HG03103 (cell line): ENCODE measurements at regions not wholly inside any gene's neighbourhood (a gene's known extent, or its start where the extent isn't known, plus 50 kb on each side); places are given as distances from the start of the nearest gene placed in this dataset.

ENCODE experiments used
- ATAC-seq: cut with Tn5 transposase; IDR thresholded peaks from one replicate; pipeline ENCODE4 v1.9.1; 2021; ENCODE audit warnings: low read depth; ENCODE audit not compliant: unreplicated experiment

DNA sequence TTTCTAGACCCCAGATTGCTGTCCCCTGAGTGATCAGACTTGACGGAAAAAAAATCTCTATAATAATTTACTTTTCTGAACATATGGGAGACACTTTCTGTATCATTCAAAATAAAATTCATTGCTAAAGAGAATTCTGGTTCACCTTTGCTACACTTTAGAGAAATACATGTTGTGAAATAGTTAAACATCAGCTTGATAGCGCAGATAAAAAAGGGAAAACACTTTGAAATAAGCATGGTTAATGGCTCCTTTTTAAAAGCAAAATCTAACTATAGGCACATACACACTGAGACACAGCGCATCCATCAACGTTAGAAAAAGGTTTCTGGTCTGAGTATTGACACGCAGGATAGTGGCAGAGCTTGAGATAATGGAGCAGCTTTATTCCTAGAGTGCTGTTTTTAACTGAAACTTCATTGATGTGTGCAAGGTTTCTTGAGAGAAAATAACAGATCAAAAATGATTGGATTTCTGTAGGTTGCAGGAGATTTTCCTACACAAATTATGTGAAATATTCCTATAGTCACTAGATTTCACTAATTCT is 341.2 kb downstream of the MZT1 start:
- no peak for ATAC-seq

DNA sequence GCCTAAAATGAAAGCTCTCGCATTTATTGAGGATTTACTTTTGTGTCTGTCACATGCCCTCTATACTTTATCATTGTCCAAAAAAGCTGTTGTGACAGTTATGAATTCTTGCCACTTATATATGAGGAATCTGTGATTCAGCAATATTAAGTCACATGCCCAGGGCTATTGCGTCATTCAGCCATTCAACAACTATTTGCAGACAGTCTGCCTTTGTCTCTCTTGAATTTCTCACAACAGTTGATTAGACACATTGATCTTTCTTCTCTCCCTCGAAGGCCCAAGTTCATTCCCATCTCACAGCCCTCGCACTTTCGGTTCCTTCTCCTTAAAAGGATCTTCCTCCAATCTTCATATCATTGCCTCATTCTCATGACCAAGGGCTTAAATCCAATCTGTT is 342.6 kb downstream of the MZT1 start:
- ATAC-seq, result no peak

DNA sequence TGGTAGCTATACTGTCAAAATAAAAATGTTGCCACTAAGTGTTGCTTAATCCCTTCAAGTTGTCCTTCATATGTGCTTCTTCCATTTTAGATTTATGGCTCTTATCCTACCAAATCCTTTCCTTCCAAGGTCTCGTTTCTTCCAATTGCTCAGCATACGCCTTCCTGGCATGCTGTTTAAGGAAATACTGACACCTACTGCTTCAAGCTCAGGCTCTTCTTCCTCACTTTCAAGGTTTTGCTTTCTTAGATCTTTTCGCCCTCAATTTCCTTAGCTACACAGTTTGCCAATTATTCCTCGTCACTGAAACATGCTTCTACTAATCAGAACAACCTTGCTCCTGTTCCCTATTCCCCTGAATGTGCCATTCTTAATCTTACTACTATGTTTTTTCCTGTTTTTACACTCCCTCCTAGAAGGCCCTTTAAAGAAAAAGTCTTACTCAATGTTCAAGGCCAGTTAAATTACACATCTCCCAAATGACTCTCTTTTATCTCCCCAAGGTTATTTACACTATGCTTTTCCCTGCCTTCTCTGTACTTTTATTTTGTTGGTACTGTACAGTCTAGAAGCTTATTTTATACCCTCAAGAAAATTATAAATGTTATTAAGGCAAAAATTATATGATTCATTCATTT is 343.1 kb downstream of the MZT1 start:
- no peak for ATAC-seq

DNA sequence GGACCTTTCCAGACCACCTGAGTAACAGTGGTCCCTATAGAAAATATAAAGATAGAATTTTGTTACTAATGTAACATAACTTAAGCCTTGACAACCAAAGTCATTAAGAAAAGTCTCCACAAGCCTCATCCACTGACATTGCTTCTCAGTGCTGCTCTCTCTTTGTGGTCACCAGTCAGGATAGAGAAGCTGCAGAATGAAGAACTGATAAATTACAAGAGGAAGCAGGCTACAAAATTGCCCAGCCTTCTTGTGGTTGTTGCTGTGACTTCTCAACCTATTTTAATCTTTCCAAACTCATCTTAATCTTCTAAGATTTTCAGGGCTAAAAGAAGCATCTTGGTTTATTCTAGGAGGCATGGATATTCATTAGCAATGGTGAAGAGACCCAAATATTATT is 343.8 kb downstream of the MZT1 start:
- ATAC-seq, result no peak

DNA sequence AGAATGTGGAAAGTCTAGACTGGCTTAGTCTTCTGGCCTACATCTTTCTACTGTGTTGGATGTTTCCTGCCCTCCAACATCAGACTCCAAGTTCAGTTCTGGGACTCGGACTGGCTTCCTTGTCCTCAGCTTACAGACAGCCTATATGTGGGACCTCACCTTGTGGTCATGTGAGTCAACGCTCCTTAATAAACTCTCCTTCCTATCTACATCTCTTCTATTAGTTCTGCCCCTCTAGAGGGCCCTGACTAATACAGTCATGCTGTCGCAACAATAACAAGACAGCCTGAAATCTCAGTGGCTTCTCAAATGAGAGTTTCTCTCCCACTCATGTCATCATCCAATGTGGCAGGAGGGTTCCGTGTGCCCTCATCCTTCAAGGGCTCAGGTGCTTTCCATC is 347.8 kb downstream of the MZT1 start:
- no peak for ATAC-seq

DNA sequence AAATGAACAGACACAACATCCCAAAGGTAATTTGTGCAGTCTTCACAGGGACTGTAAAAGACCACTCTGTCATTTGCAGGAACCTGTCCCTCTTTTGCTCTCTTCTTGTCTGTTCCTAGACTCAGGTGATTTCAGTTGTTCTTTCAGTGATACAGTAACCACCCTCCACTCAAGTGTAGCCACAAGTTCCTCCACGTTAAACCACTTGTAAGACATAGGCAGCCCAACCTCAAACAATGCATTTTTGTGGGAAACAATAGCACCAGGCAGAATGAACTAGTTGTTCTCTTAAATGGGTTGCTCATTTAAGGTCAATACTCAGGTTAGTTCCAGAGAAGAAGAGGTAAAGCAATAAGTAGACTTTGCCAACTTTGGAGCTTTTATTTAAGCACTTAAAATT is 359.4 kb downstream of the MZT1 start:
- no peak for ATAC-seq

DNA sequence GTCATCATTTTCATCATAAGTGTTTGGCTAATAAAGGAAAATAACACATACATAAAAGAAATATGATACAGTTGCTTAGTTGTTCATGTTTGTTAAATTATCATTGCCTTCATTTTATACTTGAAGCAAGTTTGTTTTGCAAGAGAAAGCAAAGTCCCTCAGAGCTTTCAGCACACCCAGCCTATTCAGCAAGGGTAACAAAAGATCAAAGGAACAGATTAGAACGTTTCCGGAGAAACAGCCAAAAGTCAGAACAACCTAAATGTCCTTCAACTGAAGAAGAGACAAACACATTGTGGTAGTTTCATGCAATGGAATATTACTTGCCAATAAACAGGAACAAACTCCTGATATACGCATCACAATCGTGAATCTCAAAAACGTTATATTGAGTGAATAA is 380.7 kb downstream of the MZT1 start:
- no peak for ATAC-seq

DNA sequence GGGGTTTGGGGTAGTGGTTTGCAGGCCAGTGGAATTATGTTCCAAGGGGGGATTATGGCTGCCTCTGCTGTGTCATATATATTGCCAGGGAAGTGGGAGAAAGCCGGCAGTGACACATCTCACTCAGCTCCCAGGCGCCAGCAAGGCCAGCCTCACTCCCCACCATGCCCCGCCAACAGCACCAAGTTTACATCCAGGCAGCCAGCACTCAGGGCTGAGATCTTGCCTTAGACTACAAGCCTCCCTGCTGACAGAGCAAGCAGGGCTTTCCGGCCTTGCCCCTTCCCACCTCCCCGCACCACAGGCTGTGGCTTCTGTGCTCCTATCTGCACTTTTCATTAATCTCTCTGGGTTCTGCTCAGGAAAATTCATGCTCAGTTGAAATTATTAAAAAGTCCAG is 385.1 kb downstream of the MZT1 start:
- ATAC-seq, result no peak

DNA sequence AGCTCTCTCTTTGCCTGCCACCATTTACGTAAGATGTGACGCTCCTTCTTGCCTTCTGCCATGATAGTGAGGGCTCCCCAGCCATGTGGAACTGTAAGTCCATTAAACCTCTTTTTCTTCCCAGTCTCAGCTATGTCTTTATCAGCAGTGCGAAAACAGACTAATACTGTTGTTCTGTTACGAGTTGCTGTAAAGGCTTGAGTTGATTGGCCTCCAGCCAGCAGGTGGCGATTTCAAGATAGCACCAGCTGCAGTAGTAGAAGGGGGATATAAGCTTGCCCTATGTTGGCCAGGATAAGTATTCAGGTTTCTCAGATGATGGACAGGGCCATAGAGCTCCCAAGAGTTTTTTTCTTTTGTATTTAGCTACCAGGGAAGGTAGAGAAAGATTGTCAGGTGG is 385.5 kb downstream of the MZT1 start:
- no peak for ATAC-seq

DNA sequence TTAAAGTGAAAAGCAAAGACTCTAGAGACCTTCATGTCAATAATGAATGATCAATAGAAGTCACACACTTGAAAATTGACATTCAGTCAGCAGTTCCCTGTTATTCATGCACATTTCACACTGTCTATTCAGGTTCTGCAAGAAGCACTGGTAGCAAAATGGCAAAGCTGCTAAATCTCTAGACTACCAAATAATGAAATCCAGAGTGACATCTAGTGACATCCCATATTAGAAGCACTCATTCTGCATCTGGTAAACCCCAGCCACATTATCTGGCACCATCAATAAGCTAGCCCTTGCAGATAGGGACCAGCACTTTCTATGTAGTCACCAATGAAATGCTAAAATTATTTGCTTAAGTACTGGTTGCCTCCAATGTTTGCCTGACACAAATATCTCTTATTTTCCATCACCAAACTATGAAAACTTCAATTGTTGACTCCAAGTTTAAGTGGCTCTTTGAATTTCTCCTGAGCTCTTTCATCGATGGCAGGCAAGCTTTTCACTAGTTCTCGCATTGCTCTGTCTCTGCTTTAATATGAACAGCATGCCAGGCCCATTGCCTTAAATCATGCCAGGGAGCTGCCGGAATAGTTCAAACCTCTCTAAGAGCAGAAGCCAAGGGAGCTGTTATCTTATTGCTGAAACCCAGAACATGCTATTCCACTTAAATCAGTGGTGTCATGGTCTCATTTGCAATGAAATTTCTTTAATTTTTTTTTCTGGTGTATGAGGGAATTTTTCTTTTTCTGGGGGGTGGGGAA is 409.9 kb downstream of the MZT1 start:
- ATAC-seq, result no peak

DNA sequence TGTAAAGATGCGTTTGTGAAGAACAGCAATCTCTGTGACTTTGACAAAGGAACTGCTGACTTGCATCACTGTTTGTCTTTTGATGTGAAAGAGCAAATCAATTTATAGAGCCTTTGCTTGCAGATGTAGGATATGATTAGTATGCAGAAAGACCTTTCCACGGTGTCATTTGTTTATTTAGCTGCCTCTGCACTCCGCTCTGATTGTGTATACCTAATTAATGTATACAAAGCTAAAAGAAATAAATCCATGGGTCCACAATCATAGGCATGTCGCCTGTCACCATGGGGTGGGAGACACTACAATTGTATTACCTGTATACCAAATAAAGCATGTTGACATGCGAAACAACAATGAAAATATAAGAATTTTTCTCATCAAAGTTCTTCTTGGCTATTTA is 410.7 kb downstream of the MZT1 start:
- ATAC-seq, result no peak

DNA sequence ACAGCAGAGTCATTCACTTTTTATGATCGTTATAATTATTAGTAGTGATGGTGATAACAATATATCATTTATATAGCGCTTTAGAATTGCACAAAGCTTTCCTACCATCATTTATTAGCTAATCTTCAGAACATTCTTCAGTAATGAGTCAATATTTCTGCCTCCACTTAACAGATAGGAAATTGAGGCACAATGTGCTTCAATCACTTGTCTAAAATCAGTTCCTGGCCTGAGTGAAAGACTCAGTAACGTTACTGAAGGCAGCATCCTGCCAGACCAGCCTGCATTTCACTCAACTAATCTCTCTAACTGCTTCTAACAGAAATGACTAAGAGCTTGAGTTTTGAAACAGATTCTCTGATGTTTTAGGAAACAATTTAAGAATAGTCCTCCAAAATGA is 412.1 kb downstream of the MZT1 start:
- no peak for ATAC-seq

DNA sequence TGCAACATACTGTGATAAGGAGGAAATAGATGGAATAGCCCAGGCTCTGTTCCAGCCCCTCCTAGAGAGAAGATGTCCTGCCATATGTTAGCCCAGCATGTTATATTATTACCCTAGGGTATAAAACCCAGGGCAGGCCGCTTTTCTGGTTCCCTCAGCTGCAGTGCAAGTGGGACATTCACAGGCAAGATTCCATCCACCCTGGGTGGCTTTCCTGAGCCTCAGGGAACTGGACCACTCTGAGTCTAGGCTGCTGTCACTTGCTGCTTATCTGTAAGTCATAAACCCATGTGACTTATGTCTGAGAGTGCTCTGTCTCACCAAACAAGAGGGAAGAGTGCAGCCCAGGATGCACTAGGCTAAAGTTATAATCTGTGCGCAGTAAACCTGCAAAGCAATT is 413.2 kb downstream of the MZT1 start:
- no peak for ATAC-seq

DNA sequence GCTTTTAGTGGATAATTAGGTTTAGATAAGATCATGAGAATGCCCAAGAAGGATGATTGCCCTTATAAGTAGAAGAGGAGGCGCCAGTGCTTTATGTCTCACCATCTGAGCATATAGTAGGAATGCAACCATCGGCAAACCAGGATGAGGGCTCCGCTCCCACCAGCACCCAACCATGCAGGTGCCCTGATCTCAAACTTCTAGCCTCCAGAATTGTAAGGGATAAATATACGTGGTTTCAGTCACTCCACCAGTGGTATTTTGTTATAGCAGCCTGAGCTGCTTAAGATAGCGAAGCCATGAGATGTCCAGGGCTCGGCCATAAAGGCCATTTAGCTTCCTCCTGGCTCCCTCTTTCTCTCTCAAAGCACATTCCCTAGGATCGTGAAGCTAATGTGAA is 413.9 kb downstream of the MZT1 start:
- no peak for ATAC-seq

DNA sequence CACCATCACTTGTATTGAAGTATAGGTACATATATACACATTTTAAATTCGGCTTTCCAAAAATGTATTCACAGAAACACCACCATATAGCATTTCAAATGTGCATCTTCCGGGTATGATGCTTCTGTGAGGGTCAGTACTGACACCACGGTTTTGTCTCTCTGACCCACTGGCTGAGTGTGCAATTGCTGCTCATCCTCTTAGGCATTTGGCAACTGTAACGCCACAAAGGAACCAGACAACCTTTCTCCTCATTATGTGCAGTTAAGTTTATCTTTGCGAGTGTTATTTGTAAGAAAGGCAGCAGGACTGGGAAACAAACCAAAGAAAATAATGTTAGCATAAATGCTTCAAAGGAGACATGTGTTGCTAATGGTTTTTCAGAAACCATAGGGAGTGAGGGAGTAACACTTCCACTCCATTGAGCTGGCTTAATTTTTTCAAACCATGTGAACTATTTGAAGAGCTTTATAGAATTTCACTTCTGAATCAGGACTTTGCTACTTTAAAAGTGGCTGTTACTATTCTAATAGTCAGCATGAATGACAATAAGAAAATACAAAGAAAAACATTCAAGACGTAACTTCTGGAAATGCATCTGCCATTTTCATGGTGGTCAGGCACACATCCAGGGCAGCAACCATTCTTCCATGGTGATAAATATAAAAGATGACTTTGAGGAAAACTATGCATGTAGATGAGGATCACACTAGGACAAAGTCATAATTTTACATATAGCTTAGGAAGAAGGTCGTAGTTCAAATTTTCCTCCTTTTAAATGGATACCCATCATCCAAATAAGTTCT is 423.3 kb downstream of the MZT1 start:
- ATAC-seq, result no peak

DNA sequence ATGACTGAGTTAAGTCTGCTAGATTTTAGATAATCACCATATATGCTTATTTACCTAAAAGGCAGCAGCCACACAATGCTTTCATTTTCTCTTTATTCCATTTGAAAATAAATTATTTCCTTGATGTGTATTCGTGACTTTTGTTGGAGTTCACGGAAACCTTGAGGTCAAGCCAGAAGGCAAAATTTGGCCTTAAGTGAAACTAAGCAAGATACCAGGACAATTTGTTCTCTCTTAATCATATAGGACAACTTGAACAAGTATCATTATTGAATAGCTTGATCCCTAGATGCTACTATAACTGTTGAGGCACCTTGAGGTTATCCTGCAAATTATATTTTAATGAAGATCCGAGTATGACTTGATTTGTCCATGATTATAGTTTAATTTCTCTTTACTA is 429.2 kb upstream of the DACH1 start:
- ATAC-seq, result no peak

DNA sequence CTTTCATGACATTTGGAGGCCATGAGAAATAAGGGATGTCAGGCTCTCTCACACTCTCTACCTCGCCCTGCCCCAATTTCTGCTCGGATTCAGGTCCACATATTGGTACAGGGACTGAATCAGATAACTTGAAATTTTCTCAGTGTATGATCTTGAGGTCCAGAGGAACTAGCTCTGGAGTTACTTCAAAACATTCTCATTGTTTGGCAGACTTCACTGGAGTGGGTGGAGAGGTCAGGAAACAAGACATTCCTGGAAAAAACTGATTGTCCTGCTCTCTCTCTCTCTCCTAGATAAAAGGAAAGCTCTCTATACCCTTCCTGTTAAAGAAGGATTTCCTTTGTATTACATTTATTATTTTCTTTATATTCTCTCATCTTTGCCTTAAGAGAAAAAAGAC is 428.1 kb upstream of the DACH1 start:
- ATAC-seq, result no peak

DNA sequence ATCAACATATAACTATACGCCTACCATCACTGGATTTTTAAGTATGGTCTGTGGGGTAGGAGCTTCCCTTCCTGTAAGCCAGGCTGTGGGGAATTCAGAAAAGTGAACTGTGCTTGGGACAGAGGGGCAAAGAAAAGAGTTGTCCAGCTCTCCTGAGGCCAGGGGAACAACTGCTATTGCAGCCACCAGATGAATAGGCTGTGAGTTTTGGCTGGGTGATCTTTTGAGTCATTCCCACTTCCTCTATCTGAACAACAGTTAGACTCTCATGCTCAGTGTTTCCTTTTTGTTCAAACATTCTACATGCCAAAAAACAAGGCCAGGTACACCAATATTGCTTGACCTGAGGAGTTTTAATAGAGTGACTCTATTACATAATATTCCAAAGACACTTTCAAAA is 426.2 kb upstream of the DACH1 start:
- no peak for ATAC-seq

DNA sequence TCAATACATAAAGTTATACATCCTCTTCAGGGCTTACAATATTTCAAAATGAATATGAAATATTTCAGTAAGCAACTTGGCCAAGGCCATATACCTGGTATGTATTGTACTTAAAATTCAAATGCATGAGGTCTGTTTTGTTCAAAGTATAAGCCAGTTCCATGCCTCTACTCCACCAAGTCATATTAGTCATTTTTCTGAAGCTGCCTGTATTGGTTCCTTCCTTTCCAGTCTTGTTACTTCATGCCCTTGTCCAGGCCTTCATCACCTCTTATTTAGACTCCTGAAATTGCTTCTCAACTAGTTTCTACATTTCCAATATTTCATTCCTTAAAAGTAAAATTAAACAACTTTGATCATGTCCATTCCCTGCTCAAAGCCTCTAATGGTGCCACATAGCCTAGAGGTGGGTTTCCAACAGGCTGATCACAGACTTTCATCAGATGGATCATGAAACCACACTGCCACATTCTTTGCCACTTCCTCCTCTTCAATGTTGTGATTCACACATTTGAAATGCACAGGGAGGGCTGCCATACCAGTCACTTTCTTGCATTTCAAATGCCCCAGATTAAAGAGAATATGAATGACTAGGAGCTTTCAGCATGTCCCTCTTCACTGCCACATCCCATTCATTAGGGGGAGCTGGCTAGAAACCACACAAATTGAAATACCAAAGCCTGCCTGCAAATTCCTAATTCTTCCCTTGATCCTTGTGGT is 424.1 kb upstream of the DACH1 start:
- ATAC-seq, result no peak

DNA sequence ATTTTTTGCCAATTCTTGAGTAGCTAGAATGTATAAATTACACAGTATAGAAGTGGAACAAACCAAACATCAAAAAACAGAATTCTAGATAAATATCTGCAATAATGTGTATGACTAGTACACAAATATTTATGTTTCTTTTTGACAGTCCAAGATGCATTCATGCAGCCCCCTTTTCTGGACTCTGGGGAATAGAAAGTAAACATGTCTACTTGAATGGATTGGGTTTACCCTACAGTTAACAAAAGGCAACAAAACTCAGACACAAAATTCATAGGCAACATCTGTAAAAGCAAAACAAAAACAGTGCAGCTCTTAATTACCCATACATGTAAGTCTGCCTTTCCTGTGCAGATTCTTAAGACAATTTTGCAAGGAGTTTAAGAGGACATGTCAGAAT is 419.4 kb upstream of the DACH1 start:
- no peak for ATAC-seq

DNA sequence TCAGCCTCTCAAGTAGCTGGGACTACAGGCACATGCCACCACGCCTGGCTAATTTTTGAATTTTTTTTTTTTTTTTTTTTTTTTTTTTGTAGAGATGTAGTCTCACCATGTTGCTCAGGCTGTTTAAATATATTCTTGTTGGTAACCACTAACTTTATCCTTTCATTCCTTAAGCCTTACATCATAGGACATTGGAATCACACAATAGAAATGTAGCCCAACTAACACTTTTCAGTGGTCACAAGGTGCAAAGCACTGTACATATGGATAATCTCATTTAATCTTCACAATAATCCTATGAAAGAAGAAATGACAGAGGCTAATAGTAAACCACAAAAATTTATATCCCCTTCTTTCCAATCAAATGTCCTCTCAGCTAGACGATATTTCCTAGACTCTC is 417.8 kb upstream of the DACH1 start:
- no peak for ATAC-seq
